Endothelial cell of umbilical vein (primary cell): ENCODE measurements at regions not wholly inside any gene's neighbourhood (a gene's known extent, or its start where the extent isn't known, plus 50 kb on each side); places are given as distances from the start of the nearest gene placed in this dataset.

Experiments used
- BruUV-seq: library from RNA; stranded (reverse); fragments of 400-500 nt; replicated peaks from 2 replicates; lab custom pipeline; 2021; lab: Mats Ljungman, UMichigan
- CTCF ChIA-PET: fragments of 300-600, 350-600 bp; sonication (Branson Sonifier 250); formaldehyde crosslinking; loops from one replicate; lab custom pipeline; 2021; ENCODE audit warnings: antibody characterized with exemption, inconsistent platforms; lab: Charles Lee
- POLR2A ChIA-PET: fragments of 300-600, 350-600 bp; sonication (Branson Sonifier 250); formaldehyde crosslinking; loops from one replicate; lab custom pipeline; 2021; ENCODE audit warnings: antibody characterized with exemption, inconsistent platforms; lab: Charles Lee
- DNase-seq: peaks from one replicate; pipeline ENCODE4 v3.0.0-alpha.2; 2011; ENCODE audit warnings: low read depth, low spot score
- FAIRE-seq: peaks from 2 replicates; lab custom pipeline; 2011; peaks lifted over from hg19 to GRCh38; lab: Jason Lieb, UNC
- H2AFZ ChIP-seq: 2 replicates; pipeline ENCODE4 v1.6.0; 2012; ENCODE audit warnings: low read depth, low read length, control low read depth, inconsistent platforms
- H3K27ac ChIP-seq: 2 replicates; pipeline ENCODE4 v1.5.1; 2011; ENCODE audit warnings: low read depth, mild to moderate bottlenecking, control low read depth, low read length, moderate library complexity; ENCODE audit not compliant: insufficient read depth
- H3K27me3 ChIP-seq, 2 experiments: 2 replicates each; pipeline versions ENCODE4 v1.6.0 to v1.6.1; 2011; ENCODE audit warnings: low read length in 2 of 2, mixed read lengths in 1 of 2; ENCODE audit not compliant: control insufficient read depth in 2 of 2, insufficient read depth in 2 of 2
- H3K36me3 ChIP-seq, 2 experiments: 2 replicates in 1 of 2; 3 replicates in 1 of 2; pipeline ENCODE4 v1.5.1; 2011; ENCODE audit warnings: low read length in 2 of 2, mild to moderate bottlenecking in 1 of 2, moderate library complexity in 1 of 2; ENCODE audit not compliant: control insufficient read depth in 2 of 2, insufficient read depth in 2 of 2; ENCODE audit errors: extremely low read depth in 1 of 2
- H3K4me1 ChIP-seq: 3 replicates; pipeline ENCODE4 v1.5.1; 2011; ENCODE audit warnings: mild to moderate bottlenecking, low read length; ENCODE audit not compliant: control insufficient read depth, insufficient read depth; ENCODE audit errors: extremely low read depth
- H3K4me2 ChIP-seq: 2 replicates; pipeline ENCODE4 v1.6.1; 2011; ENCODE audit warnings: low read length, control low read depth, mixed read lengths; ENCODE audit not compliant: insufficient read depth
- H3K4me3 ChIP-seq, 3 experiments: fragments of 200-600 bp in 1 of 3; sonication (generic), shearing (Covaris generic) in 1 of 3; replicated peaks in 1 of 3; 2 replicates each; pipeline ENCODE4 v1.5.1; 2011 to 2016; ENCODE audit warnings: control low read depth in 3 of 3, low read length in 3 of 3, mild to moderate bottlenecking in 2 of 3, inconsistent platforms in 1 of 3, low read depth in 1 of 3, moderate library complexity in 1 of 3; ENCODE audit not compliant: insufficient read depth in 1 of 3
- H3K79me2 ChIP-seq: 2 replicates; pipeline ENCODE4 v1.6.0; 2012; ENCODE audit warnings: low read length, inconsistent platforms; ENCODE audit not compliant: control insufficient read depth, insufficient read depth
- H3K9ac ChIP-seq: replicated peaks from 2 replicates; pipeline ENCODE3; 2011; ENCODE audit warnings: low read length, control low read depth; ENCODE audit not compliant: insufficient read depth; ENCODE audit errors: extremely low read depth
- H3K9me1 ChIP-seq: replicated peaks from 3 replicates; pipeline ENCODE4 v1.6.0; 2011; ENCODE audit warnings: mild to moderate bottlenecking, low read length; ENCODE audit not compliant: control insufficient read depth, insufficient read depth; ENCODE audit errors: extremely low read depth
- H3K9me3 ChIP-seq: replicated peaks from 2 replicates; pipeline ENCODE4 v1.5.1; 2012; ENCODE audit warnings: low read length, inconsistent platforms; ENCODE audit not compliant: control insufficient read depth, insufficient read depth
- H4K20me1 ChIP-seq: replicated peaks from 2 replicates; pipeline ENCODE3; 2011; ENCODE audit warnings: mild to moderate bottlenecking, low read length; ENCODE audit not compliant: control insufficient read depth, insufficient read depth; ENCODE audit errors: extremely low read depth
- EZH2 ChIP-seq: IDR thresholded peaks from 2 replicates; pipeline ENCODE4 v1.6.1; 2012; ENCODE audit warnings: borderline replicate concordance, low read depth, mild to moderate bottlenecking, moderate library complexity, low read length, inconsistent platforms; ENCODE audit not compliant: severe bottlenecking
- FOS ChIP-seq: IDR thresholded peaks from 2 replicates; pipeline ENCODE4 v1.6.1; 2011; ENCODE audit warnings: mild to moderate bottlenecking, low read length, moderate library complexity, borderline replicate concordance; ENCODE audit not compliant: insufficient read depth
- GATA2 ChIP-seq: IDR thresholded peaks from 2 replicates; pipeline ENCODE4 v1.7.0; 2011; ENCODE audit warnings: low read depth, mild to moderate bottlenecking, moderate library complexity, mixed read lengths, low read length; ENCODE audit not compliant: insufficient read length, insufficient read depth
- JUN ChIP-seq: IDR thresholded peaks from 2 replicates; pipeline ENCODE4 v1.6.1; 2011; ENCODE audit warnings: borderline replicate concordance, low read depth; ENCODE audit not compliant: insufficient read length, insufficient read depth
- MYC ChIP-seq: IDR thresholded peaks from one replicate; pipeline ENCODE4 v1.6.1; 2011; ENCODE audit warnings: mild to moderate bottlenecking, low read depth, low read length
- POLR2A ChIP-seq: IDR thresholded peaks from 2 replicates; pipeline ENCODE4 v1.6.1; 2012; ENCODE audit warnings: low read depth, mild to moderate bottlenecking, control low read depth, low read length
- POLR2AphosphoS5 ChIP-seq: IDR thresholded peaks from 2 replicates; pipeline ENCODE4 v1.6.1; 2012; ENCODE audit warnings: low read depth, mild to moderate bottlenecking, control low read depth, low read length, moderate library complexity; ENCODE audit not compliant: insufficient read depth
- dilution Hi-C: fragments of 300-500 bp; cut with MboI; formaldehyde crosslinking; loops from one replicate; pipeline ENCODE4 v1.15.0; 2019; ENCODE audit warnings: low sequenced_read_pairs; ENCODE audit not compliant: extremely low pct_ligation_motif_present
- intact Hi-C: fragments of 100-400 bp; cut with micrococcal nuclease; formaldehyde crosslinking; loops from one replicate; pipeline ENCODE4 v1.10.0; 2022
- TF ChIP-seq, protein P1 (sequence below), 2 donors: IDR thresholded peaks; 1 replicate in 1 of 2; 2 replicates in 1 of 2; pipeline ENCODE4 v1.5.1; 2011; ENCODE audit warnings: low read length in 2 of 2, mild to moderate bottlenecking in 2 of 2, moderate library complexity in 2 of 2, control low read depth in 1 of 2, inconsistent platforms in 1 of 2, low read depth in 1 of 2; ENCODE audit not compliant: insufficient read depth in 1 of 2; ENCODE audit errors: extremely low read depth in 1 of 2
- TF ChIP-seq, protein P2 (sequence below): IDR thresholded peaks from 2 replicates; pipeline ENCODE4 v1.6.1; 2011; ENCODE audit not compliant: insufficient read depth, insufficient read length

- DNase-seq (no peak), FAIRE-seq (no peak)
- Histone ChIP-seq H3K4me2 (no peak overlapping the region), H2AFZ (no peak overlapping the region), H3K9ac (no peak overlapping the region), H3K36me3 (no peaks in the 10 kb centered on the region), H3K79me2 (no peaks in the 10 kb centered on the region), H3K4me3 (no peak overlapping the region), H3K27ac (no peak overlapping the region), H3K4me1 (peaks cover 8% of the 10 kb centered on the region), H3K9me1 (no peaks in the 10 kb centered on the region), H3K9me3 (no peaks in the 10 kb centered on the region), H4K20me1 (no peaks in the 10 kb centered on the region), H3K27me3 (no peaks in the 10 kb centered on the region)
- TF ChIP-seq POLR2AphosphoS5 (no peak), FOS (no peak), EZH2 (no peak), JUN (no peak), POLR2A (no peak), GATA2 (no peak), MYC (no peak)
- TF ChIP-seq, protein P1, sequence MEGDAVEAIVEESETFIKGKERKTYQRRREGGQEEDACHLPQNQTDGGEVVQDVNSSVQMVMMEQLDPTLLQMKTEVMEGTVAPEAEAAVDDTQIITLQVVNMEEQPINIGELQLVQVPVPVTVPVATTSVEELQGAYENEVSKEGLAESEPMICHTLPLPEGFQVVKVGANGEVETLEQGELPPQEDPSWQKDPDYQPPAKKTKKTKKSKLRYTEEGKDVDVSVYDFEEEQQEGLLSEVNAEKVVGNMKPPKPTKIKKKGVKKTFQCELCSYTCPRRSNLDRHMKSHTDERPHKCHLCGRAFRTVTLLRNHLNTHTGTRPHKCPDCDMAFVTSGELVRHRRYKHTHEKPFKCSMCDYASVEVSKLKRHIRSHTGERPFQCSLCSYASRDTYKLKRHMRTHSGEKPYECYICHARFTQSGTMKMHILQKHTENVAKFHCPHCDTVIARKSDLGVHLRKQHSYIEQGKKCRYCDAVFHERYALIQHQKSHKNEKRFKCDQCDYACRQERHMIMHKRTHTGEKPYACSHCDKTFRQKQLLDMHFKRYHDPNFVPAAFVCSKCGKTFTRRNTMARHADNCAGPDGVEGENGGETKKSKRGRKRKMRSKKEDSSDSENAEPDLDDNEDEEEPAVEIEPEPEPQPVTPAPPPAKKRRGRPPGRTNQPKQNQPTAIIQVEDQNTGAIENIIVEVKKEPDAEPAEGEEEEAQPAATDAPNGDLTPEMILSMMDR (IDR thresholded peaks at IDR 0.05; ENCODE audit: extremely low read depth in 1 of 2, insufficient read depth in 1 of 2, low read depth in 1 of 2, low read length in 2 of 2) = no peak
- TF ChIP-seq, protein P2, sequence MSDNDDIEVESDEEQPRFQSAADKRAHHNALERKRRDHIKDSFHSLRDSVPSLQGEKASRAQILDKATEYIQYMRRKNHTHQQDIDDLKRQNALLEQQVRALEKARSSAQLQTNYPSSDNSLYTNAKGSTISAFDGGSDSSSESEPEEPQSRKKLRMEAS = no peak
- POLR2A ChIA-PET = no interaction called here
- no TSS peak for BruUV-seq
- dilution Hi-C loops (no loop called here), intact Hi-C loops (no loop called here)
- CTCF ChIA-PET = interaction anchor here (1.3 kb wide), 1 partner anchor 61 kb away, joined by 3 read pairs; no protein-coding TSS in a partner anchor
These were observed 54.0 kb upstream of the JUN start for GRCh38 chr1:58837886-58838285.
